AG08395 (cell line): ENCODE measurements at regions not wholly inside any gene's neighbourhood (a gene's known extent, or its start where the extent isn't known, plus 50 kb on each side); places are given as distances from the start of the nearest gene placed in this dataset.
"Not testable (repeated sequence)": the region's sequence is repeated elsewhere in the genome, so short reads cannot be mapped to it uniquely, and the experiment has no call there.

ENCODE experiments used
- DNase-seq: peaks from one replicate; pipeline ENCODE4 v3.0.0; 2012; ENCODE audit warnings: mixed read lengths, low spot score

GRCh38 chr4:111400741-111401140 is 744.5 kb upstream of the FAM241A start:
- DNase-seq = peak; percentile 32

- DNase-seq = no peak
These were observed 740.6 kb upstream of the FAM241A start for GRCh38 chr4:111404673-111405072.

DNA sequence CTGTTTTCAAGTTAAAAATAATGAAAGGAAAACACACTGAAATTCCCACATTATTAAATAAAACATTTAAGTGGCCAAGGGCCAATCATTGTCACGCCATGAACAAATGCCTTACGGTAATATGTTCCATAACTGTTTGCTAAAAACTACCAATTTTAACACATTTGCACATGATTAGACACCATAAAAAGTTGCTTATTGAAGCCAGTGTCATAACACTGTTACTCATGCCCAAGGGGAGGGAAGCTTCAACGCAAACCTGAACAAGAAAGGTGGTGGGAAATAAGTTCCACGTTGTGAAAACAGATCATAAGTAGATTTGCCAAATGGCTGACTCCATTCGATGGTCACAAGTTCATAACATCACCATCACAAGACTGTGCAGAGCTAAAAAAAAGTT is 739.3 kb upstream of the FAM241A start:
- no peak for DNase-seq

GRCh38 chr4:111410571-111410970 is 734.7 kb upstream of the FAM241A start:
- no peak for DNase-seq

GRCh38 chr4:111417521-111417920 is 727.7 kb upstream of the FAM241A start:
- no peak for DNase-seq

GRCh38 chr4:111433441-111433840 is 711.8 kb upstream of the FAM241A start:
- DNase-seq = no peak

DNA sequence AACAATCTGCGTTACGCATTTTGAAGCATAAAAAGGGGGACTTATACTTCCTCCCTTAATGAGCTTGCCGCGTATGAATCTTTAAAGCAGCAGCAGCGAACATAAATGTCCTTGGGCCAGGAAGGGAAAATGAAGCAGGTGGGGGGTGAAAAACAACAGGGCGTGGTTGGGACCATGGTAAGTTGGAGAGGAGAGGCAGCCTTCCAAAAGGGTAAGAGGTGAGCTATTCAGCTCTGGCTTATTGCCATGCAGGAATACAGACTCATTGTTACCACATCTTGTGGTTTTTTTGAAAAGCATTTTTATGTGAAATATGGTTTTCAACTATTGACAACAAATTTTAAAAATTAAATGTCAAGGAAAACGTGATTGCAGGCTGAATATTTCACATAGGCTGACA is 710.7 kb upstream of the FAM241A start:
- no peak for DNase-seq

DNA sequence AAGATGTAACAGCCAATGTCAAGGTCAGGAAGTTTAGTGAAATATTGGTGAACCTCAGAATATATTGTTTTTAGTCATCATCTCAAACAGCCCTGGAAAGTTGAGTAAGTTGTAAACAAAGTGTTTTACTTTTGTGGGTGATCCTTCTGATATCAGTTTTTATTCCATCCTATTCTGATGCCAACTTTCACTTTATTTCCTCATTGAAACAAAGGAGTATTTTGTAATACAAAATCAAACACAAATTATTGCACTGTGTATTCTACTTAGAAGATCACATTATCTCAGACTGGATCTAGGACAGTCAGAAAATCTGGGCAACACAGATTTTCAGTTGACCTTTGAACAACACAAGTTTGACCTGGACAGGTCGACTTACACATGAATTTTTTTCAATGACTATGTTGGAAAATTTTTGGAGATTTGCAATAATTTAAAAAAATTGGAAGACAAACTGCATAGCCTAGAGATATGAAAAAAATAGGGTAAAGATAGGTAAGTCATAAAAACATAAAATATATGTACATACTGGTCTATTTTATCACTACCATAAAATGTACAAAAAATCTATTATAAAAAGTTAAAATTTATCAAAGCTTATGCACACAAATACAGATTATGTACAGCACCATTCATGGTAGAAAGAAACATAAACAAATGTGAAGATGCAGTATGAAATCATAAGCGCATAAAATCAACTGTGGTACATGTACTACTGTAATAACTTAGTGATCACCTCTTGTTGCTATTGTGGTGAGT is 709.1 kb upstream of the FAM241A start:
- no peak for DNase-seq

GRCh38 chr4:111441687-111442086 is 703.6 kb upstream of the FAM241A start:
- no peak for DNase-seq

GRCh38 chr4:111444836-111445235 is 700.4 kb upstream of the FAM241A start:
- not testable (repeated sequence) for DNase-seq

DNA sequence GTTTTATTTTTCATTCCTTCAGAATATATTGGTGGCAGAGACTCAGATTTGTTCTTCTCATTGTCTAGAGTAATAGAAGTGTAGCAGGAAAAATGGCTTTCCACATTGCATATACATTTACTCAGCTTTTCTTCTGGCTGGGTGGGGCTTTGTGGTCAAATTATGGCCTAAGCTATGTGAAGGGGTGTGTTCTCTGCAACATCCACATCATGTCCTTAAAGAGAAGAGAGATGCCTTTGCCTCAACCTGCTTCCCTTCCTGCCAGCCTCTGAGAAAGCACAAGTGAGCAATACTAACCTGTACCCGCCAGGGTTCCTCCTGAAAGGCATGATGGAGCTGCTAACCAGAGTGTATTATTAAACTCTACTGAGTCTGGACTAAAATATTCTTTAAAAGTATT is 695.6 kb upstream of the FAM241A start:
- DNase-seq = no peak

- DNase-seq = no peak
These were observed 694.4 kb upstream of the FAM241A start for GRCh38 chr4:111450867-111451266.

GRCh38 chr4:111453216-111453615 is 692.0 kb upstream of the FAM241A start:
- DNase-seq = no peak

GRCh38 chr4:111454961-111455360 is 690.3 kb upstream of the FAM241A start:
- DNase-seq = no peak

DNA sequence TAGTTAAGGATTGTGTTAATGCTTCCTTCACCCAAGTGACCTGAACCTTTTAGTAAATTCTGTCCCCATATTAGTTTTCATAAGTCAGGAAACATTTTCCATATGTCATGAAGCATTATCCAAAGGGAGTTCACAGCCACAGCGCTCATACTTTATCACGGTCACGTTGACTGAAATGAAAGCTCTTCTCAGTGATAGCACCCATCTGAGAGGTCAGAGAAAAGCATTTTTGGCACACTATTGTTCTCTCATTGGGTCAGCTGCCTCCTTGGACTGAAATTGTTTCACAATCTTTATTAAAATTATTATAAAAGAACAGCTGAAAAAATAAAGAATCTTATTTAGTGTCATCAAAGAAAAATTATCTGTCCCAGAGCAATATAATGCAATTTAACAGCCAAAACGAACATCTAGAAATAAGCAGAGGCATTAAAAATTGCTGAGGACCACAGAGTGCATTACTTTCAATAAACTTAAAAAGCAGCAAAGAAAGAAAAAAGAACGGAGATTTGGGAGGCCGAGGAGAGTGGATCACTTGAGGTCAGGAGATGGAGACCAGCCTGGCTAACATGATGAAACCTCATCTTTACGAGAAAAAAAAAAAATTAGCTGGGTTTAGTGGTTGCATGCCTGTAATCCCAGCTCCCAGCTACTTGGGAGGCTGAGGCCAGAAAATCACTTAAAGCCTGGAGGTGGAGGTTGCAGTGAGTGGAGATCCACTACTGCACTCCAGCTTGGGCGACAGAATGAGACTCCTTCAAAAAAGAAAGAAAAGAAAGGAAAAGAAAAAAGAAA is 680.8 kb upstream of the FAM241A start:
- no peak for DNase-seq

- DNase-seq = no peak
These were observed 678.2 kb upstream of the FAM241A start for GRCh38 chr4:111466811-111467604.

- peak; percentile 14 for DNase-seq
These were observed 670.3 kb upstream of the FAM241A start for GRCh38 chr4:111475001-111475400.

GRCh38 chr4:111475666-111476065 is 669.6 kb upstream of the FAM241A start:
- DNase-seq = no peak

- no peak for DNase-seq
These were observed 664.7 kb upstream of the FAM241A start for GRCh38 chr4:111480510-111480909.

GRCh38 chr4:111483375-111484169 is 661.7 kb upstream of the FAM241A start:
- DNase-seq = no peak

- no peak for DNase-seq
These were observed 652.8 kb upstream of the FAM241A start for GRCh38 chr4:111492496-111492895.

- peak; percentile 5 for DNase-seq
These were observed 650.8 kb upstream of the FAM241A start for GRCh38 chr4:111494471-111494870.
